GM12865 (cell line): ENCODE measurements at regions not wholly inside any gene's neighbourhood (a gene's known extent, or its start where the extent isn't known, plus 50 kb on each side); places are given as distances from the start of the nearest gene placed in this dataset.
"Not testable (repeated sequence)": the region's sequence is repeated elsewhere in the genome, so short reads cannot be mapped to it uniquely, and the experiment has no call there.

Source experiments
- DNase-seq: peaks from one replicate; pipeline ENCODE4 v3.0.0; 2010; ENCODE audit warnings: low read depth
- H3K4me3 ChIP-seq: 2 replicates; pipeline ENCODE4 v1.5.1; 2011; ENCODE audit warnings: mild to moderate bottlenecking, low read depth, low read length, control low read depth
- TF ChIP-seq, protein P1 (sequence below): IDR thresholded peaks from 2 replicates; pipeline ENCODE4 v1.5.1; 2011; ENCODE audit warnings: low read length, control low read depth, low read depth, inconsistent platforms; ENCODE audit not compliant: insufficient read depth; ENCODE audit errors: missing control alignments

DNA sequence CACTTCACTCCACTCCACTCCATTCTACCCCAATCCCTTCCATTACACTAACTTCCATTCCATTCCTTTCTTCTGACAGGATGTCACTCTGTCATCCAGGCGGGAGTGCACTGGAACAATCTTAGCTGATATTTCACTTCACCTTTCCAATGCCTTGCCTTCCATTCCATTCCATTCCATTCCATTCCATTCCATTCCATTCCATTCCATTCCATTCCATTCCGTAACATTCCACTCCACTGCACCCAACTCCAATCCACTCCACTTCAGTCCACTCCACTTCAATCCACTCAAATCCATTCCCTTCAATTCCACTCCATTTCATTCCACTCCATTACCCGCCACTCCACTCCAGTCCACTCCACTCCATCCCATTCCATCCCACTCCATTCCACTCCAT lies 1099.4 kb downstream of the TSPY10 start:
- TF ChIP-seq, protein P1, sequence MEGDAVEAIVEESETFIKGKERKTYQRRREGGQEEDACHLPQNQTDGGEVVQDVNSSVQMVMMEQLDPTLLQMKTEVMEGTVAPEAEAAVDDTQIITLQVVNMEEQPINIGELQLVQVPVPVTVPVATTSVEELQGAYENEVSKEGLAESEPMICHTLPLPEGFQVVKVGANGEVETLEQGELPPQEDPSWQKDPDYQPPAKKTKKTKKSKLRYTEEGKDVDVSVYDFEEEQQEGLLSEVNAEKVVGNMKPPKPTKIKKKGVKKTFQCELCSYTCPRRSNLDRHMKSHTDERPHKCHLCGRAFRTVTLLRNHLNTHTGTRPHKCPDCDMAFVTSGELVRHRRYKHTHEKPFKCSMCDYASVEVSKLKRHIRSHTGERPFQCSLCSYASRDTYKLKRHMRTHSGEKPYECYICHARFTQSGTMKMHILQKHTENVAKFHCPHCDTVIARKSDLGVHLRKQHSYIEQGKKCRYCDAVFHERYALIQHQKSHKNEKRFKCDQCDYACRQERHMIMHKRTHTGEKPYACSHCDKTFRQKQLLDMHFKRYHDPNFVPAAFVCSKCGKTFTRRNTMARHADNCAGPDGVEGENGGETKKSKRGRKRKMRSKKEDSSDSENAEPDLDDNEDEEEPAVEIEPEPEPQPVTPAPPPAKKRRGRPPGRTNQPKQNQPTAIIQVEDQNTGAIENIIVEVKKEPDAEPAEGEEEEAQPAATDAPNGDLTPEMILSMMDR, result no peak
- H3K4me3 ChIP-seq, result no peak overlapping the region
- peak; percentile 75 for DNase-seq

DNA sequence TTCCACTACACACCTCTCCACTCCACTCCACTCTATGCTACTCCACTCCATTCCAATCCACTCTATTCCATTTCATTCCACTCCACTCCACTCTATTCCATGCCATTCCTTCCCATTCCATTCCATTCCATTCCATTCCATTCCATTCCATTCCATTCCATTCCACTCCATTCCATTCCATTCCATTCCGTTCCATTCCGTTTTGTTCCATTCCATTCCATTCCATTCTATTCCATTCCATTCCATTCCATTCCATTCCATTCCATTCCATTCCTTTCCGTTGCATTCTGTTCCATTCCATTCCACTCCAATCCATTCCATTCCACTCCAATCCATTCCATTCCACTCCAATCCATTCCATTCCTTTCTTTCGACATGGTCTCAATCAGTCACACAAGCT lies 1121.1 kb downstream of the TSPY10 start:
- H3K4me3 ChIP-seq, DNase-seq: not testable (repeated sequence)

DNA sequence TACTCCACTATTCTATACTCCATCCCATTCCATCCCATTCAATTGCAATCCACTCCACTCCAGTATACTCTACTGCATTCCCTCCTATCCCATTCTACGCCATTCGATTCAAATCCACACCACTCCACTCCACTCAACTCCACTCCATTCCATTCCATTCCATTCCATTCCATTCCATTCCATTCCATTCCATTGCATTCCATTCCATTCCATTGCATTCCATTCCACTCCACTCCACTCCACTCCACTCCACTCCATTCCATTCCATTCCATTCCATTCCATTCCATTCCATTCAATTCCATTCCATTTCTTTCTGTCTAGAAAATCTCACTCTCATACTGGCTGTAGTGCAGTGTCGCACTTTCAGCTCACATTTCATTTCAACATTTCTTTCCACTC lies 1129.4 kb downstream of the TSPY10 start:
- DNase-seq, H3K4me3 ChIP-seq: not testable (repeated sequence)

DNA sequence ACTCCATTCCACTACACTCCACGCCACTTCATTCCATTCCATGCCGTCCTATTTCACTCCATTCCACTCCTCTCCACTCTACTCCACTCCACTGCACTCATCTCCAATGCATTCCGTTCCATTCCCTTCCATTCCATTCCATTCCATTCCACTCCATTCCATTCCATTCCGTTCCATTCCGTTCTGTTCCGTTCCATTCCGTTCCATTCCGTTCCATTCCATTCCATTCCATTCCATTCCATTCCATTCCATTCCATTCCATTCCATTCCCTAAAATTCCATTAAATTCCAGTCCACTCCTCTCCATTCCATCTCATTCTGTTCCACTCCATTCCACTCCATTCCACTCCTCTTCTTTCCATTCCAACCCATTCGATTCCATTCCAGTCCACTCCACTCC lies 1139.1 kb downstream of the TSPY10 start:
- H3K4me3 ChIP-seq, result no peak overlapping the region
- TF ChIP-seq, protein P1, result no peak
- no peak for DNase-seq

DNA sequence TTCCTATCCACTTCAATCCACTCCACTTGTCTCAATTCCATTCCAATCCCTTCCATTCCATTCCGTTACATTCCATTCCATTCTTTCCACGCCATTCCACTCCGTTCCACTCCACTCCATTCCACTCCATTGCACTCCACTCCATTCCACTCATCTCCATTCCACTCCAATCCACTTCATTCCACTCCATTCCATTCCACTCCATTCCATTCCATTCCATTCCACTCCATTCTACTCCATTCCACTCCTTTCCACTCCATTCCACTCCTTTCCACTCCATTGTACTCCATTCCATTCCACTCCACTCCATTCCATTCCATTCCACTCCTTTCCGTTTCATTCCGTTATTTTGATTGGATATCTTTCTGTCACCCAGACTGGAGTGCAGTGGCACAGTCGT lies 1158.7 kb downstream of the TSPY10 start:
- no peak for DNase-seq
- no peak overlapping the region for H3K4me3 ChIP-seq
- TF ChIP-seq, protein P1, result no peak
